Parathyroid adenoma (tissue), 2 donors: ENCODE measurements at regions not wholly inside any gene's neighbourhood (a gene's known extent, or its start where the extent isn't known, plus 50 kb on each side); places are given as distances from the start of the nearest gene placed in this dataset.

Experiments used
- H2AFZ ChIP-seq: fragments of 300-600 bp; sonication (generic); one replicate; pipeline ENCODE4 v1.7.0; 2017; ENCODE audit warnings: antibody characterized with exemption, mild to moderate bottlenecking
- H3K27ac ChIP-seq: fragments of 300-600 bp; sonication (generic); one replicate; pipeline ENCODE4 v1.7.0; 2017
- H3K27me3 ChIP-seq: fragments of 300-600 bp; sonication (generic); one replicate; pipeline ENCODE4 v1.7.0; 2017; ENCODE audit warnings: low read length; ENCODE audit not compliant: control insufficient read depth, insufficient read depth
- H3K36me3 ChIP-seq: fragments of 300-600 bp; sonication (generic); one replicate; pipeline ENCODE4 v1.7.0; 2017; ENCODE audit warnings: low read length; ENCODE audit not compliant: control insufficient read depth, insufficient read depth
- H3K4me1 ChIP-seq: fragments of 300-600 bp; sonication (generic); one replicate; pipeline ENCODE4 v1.7.0; 2017; ENCODE audit warnings: control low read depth
- H3K4me2 ChIP-seq: fragments of 300-600 bp; sonication (generic); one replicate; pipeline ENCODE4 v1.7.0; 2017; ENCODE audit warnings: low read length
- H3K4me3 ChIP-seq: fragments of 300-600 bp; sonication (generic); one replicate; pipeline ENCODE4 v1.7.0; 2017; ENCODE audit warnings: low read depth, low read length
- H3K79me2 ChIP-seq: fragments of 300-600 bp; sonication (generic); one replicate; pipeline ENCODE4 v1.7.0; 2017; ENCODE audit warnings: control low read depth
- H3K9ac ChIP-seq: fragments of 300-600 bp; sonication (generic); one replicate; pipeline ENCODE4 v1.7.0; 2017; ENCODE audit warnings: mild to moderate bottlenecking
- H3K9me3 ChIP-seq: fragments of 300-600 bp; sonication (generic); one replicate; pipeline ENCODE4 v1.7.0; 2017; ENCODE audit warnings: low read length; ENCODE audit not compliant: control insufficient read depth
- CTCF ChIP-seq: fragments of 300-600 bp; sonication (generic); IDR thresholded peaks from one replicate; pipeline ENCODE4 v1.7.0; 2017; ENCODE audit warnings: antibody characterized with exemption, mild to moderate bottlenecking
- donor health status: primary hyperparathyroidism.

- Histone ChIP-seq H3K79me2 (no peaks in the 10 kb centered on the region), H3K27me3 (no peaks in the 10 kb centered on the region), H3K36me3 (no peaks in the 10 kb centered on the region), H2AFZ (no peak overlapping the region), H3K4me2 (no peak overlapping the region), H3K4me3 (no peak overlapping the region), H3K9me3 (no peaks in the 10 kb centered on the region), H3K9ac (no peak overlapping the region), H3K27ac (no peak overlapping the region), H3K4me1 (no peaks in the 10 kb centered on the region)
- TF ChIP-seq CTCF = no peak
Measured at GRCh38 chr12:41801261-41801660, 343.4 kb downstream of the GXYLT1 start.

- Histone ChIP-seq H2AFZ (no peak overlapping the region), H3K4me3 (no peak overlapping the region), H3K79me2 (no peaks in the 10 kb centered on the region), H3K27me3 (no peaks in the 10 kb centered on the region), H3K4me1 (no peaks in the 10 kb centered on the region), H3K4me2 (no peak overlapping the region), H3K9me3 (no peaks in the 10 kb centered on the region), H3K36me3 (no peaks in the 10 kb centered on the region), H3K9ac (no peak overlapping the region), H3K27ac (no peak overlapping the region)
- no peak for TF ChIP-seq CTCF
Measured at GRCh38 chr12:41799671-41800070, 345.0 kb downstream of the GXYLT1 start.

- no peaks in the 10 kb centered on the region for H3K79me2 ChIP-seq
- no peaks in the 10 kb centered on the region for H3K9me3 ChIP-seq
- H2AFZ ChIP-seq = no peak overlapping the region
- H3K4me1 ChIP-seq = no peaks in the 10 kb centered on the region
- H3K36me3 ChIP-seq = no peaks in the 10 kb centered on the region
- no peak overlapping the region for H3K27ac ChIP-seq
- no peaks in the 10 kb centered on the region for H3K27me3 ChIP-seq
- H3K4me2 ChIP-seq = no peak overlapping the region
- H3K4me3 ChIP-seq = no peak overlapping the region
- no peak for TF ChIP-seq CTCF
- no peak overlapping the region for H3K9ac ChIP-seq
Measured at GRCh38 chr12:41795910-41796309, 348.8 kb downstream of the GXYLT1 start.

- no peaks in the 10 kb centered on the region for H3K4me1 ChIP-seq
- H3K4me3 ChIP-seq = no peak overlapping the region
- TF ChIP-seq CTCF = no peak
- no peak overlapping the region for H2AFZ ChIP-seq
- H3K9me3 ChIP-seq = no peaks in the 10 kb centered on the region
- H3K27me3 ChIP-seq = no peaks in the 10 kb centered on the region
- no peaks in the 10 kb centered on the region for H3K79me2 ChIP-seq
- no peak overlapping the region for H3K27ac ChIP-seq
- no peaks in the 10 kb centered on the region for H3K36me3 ChIP-seq
- H3K9ac ChIP-seq = no peak overlapping the region
- H3K4me2 ChIP-seq = no peak overlapping the region
Measured at GRCh38 chr12:41795051-41795600, 349.5 kb downstream of the GXYLT1 start.

GRCh38 chr12:41794336-41794735 lies 350.3 kb downstream of the GXYLT1 start:
- no peak for TF ChIP-seq CTCF
- Histone ChIP-seq H3K27ac (no peak overlapping the region), H3K79me2 (no peaks in the 10 kb centered on the region), H3K4me1 (no peaks in the 10 kb centered on the region), H2AFZ (no peak overlapping the region), H3K4me3 (no peak overlapping the region), H3K4me2 (no peak overlapping the region), H3K36me3 (no peaks in the 10 kb centered on the region), H3K27me3 (no peaks in the 10 kb centered on the region), H3K9me3 (no peaks in the 10 kb centered on the region), H3K9ac (no peak overlapping the region)
